ENCODE measurements at regions not wholly inside any gene's neighbourhood (a gene's known extent, or its start where the extent isn't known, plus 50 kb on each side); places are given as distances from the start of the nearest gene placed in this dataset.

- Mint-ChIP-seq H3K36me3 (ENCODE audit: insufficient read depth, unreplicated experiment) (no peaks in the 10 kb centered on the region), H3K9me3 (ENCODE audit: unreplicated experiment) (no peaks in the 10 kb centered on the region), H3K27me3 (ENCODE audit: insufficient read depth, unreplicated experiment) (no peaks in the 10 kb centered on the region), H3K4me1 (ENCODE audit: insufficient read depth, unreplicated experiment) (no peaks in the 10 kb centered on the region), H3K4me3 (ENCODE audit: unreplicated experiment) (no peak overlapping the region), H3K27ac (ENCODE audit: low read depth, unreplicated experiment) (no peak overlapping the region)
- no peak for TF ChIP-seq CTCF (IDR thresholded peaks at IDR 0.05; ENCODE audit: unreplicated experiment)
- intact Hi-C loops (cut with micrococcal nuclease) = no loop called here
- no TSS peak for BruUV-seq (replicated peaks)
- POLR2A ChIA-PET = interaction anchor here (0.8 kb wide), 1 partner anchor 8 kb away, joined by 4 read pairs; no protein-coding TSS in a partner anchor
- CTCF ChIA-PET = interaction anchor here (0.6 to 1.8 kb wide), 3 partner anchors 13 to 30 kb away, joined by 3 to 12 read pairs (median 4); no protein-coding TSS in a partner anchor
- no peak for DNase-seq (ENCODE audit: unreplicated experiment)
These were observed 74.4 kb upstream of the ANO4 start for GRCh38 chr12:100720016-100720654.

- no TSS peak for BruUV-seq (replicated peaks)
- Mint-ChIP-seq H3K36me3 (ENCODE audit: insufficient read depth, unreplicated experiment) (no peaks in the 10 kb centered on the region), H3K4me3 (ENCODE audit: unreplicated experiment) (no peak overlapping the region), H3K27ac (ENCODE audit: low read depth, unreplicated experiment) (no peak overlapping the region), H3K4me1 (ENCODE audit: insufficient read depth, unreplicated experiment) (no peaks in the 10 kb centered on the region), H3K9me3 (ENCODE audit: unreplicated experiment) (no peaks in the 10 kb centered on the region), H3K27me3 (ENCODE audit: insufficient read depth, unreplicated experiment) (no peaks in the 10 kb centered on the region)
- CTCF ChIA-PET = interaction anchor here (0.7 to 1.8 kb wide), 3 partner anchors 12 to 49 kb away, joined by 4 to 12 read pairs (median 4); no protein-coding TSS in a partner anchor
- DNase-seq (ENCODE audit: unreplicated experiment) = no peak
- POLR2A ChIA-PET = no interaction called here
- TF ChIP-seq CTCF (IDR thresholded peaks at IDR 0.05; ENCODE audit: unreplicated experiment) = no peak
- intact Hi-C loops (cut with micrococcal nuclease) = no loop called here
These were observed 73.4 kb upstream of the ANO4 start for GRCh38 chr12:100721169-100721568.

- POLR2A ChIA-PET = interaction anchor here (0.9 kb wide), 1 partner anchor 132 kb away, joined by 3 read pairs; no protein-coding TSS in a partner anchor
- Mint-ChIP-seq H3K9me3 (ENCODE audit: unreplicated experiment) (no peaks in the 10 kb centered on the region), H3K27me3 (ENCODE audit: insufficient read depth, unreplicated experiment) (no peaks in the 10 kb centered on the region), H3K4me3 (ENCODE audit: unreplicated experiment) (no peak overlapping the region), H3K4me1 (ENCODE audit: insufficient read depth, unreplicated experiment) (no peaks in the 10 kb centered on the region), H3K36me3 (ENCODE audit: insufficient read depth, unreplicated experiment) (no peaks in the 10 kb centered on the region), H3K27ac (ENCODE audit: low read depth, unreplicated experiment) (no peak overlapping the region)
- TF ChIP-seq CTCF (IDR thresholded peaks at IDR 0.05; ENCODE audit: unreplicated experiment) = no peak
- CTCF ChIA-PET = interaction anchor here (0.8 kb wide), 1 partner anchor 9 kb away, joined by 8 read pairs; no protein-coding TSS in a partner anchor
- intact Hi-C loops (cut with micrococcal nuclease) = no loop called here
- no TSS peak for BruUV-seq (replicated peaks)
- DNase-seq (ENCODE audit: unreplicated experiment) = no peak
These were observed 70.5 kb upstream of the ANO4 start for GRCh38 chr12:100724071-100724470.

GRCh38 chr12:100733817-100734593 lies 60.6 kb upstream of the ANO4 start:
- intact Hi-C loops (cut with micrococcal nuclease) = loop anchor here (1.0 to 5.0 kb wide), 5 partner anchors 65 to 500 kb away; no protein-coding TSS in a partner anchor
- peak; percentile 51 for DNase-seq (ENCODE audit: unreplicated experiment)
- Mint-ChIP-seq H3K27me3 (ENCODE audit: insufficient read depth, unreplicated experiment) (peaks cover 59% of the 10 kb centered on the region), H3K9me3 (ENCODE audit: unreplicated experiment) (no peaks in the 10 kb centered on the region), H3K27ac (ENCODE audit: low read depth, unreplicated experiment) (no peak overlapping the region), H3K4me3 (ENCODE audit: unreplicated experiment) (no peak overlapping the region), H3K4me1 (ENCODE audit: insufficient read depth, unreplicated experiment) (no peaks in the 10 kb centered on the region), H3K36me3 (ENCODE audit: insufficient read depth, unreplicated experiment) (no peaks in the 10 kb centered on the region)
- peak; percentile 74 for TF ChIP-seq CTCF (IDR thresholded peaks at IDR 0.05; ENCODE audit: unreplicated experiment)
- POLR2A ChIA-PET = interaction anchor here (0.7 to 0.8 kb wide), 3 partner anchors 28 to 383 kb away, joined by 3 to 4 read pairs (median 3); no protein-coding TSS in a partner anchor
- CTCF ChIA-PET = interaction anchor here (0.6 to 5.8 kb wide), 40 partner anchors 9 to 505 kb away, joined by 3 to 80 read pairs (median 5); partner anchors contain the start of gene SLC17A8
- no TSS peak for BruUV-seq (replicated peaks)
